Liver (tissue), 8 donors: ENCODE measurements at regions not wholly inside any gene's neighbourhood (a gene's known extent, or its start where the extent isn't known, plus 50 kb on each side); places are given as distances from the start of the nearest gene placed in this dataset.

Experiments used
- DNase-seq: peaks from one replicate; pipeline ENCODE4 v3.0.0-alpha.2; 2017; ENCODE audit warnings: low spot score
- H3K27ac ChIP-seq, 2 donors: one replicate each; pipeline ENCODE4 v1.7.0; 2013; ENCODE audit warnings: inconsistent platforms in 2 of 2, low read length in 2 of 2, control low read depth in 1 of 2, low read depth in 1 of 2, mild to moderate bottlenecking in 1 of 2
- H3K27me3 ChIP-seq, 4 donors: one replicate each; pipeline versions ENCODE4 v1.6.1 to v1.7.0; 2013; ENCODE audit warnings: low read length in 3 of 4, inconsistent platforms in 1 of 4, mild to moderate bottlenecking in 1 of 4, moderate library complexity in 1 of 4; ENCODE audit not compliant: control insufficient read depth in 4 of 4, insufficient read depth in 4 of 4
- H3K36me3 ChIP-seq, 4 donors: one replicate each; pipeline versions ENCODE4 v1.6.1 to v1.7.0; 2013; ENCODE audit warnings: low read length in 3 of 4, mild to moderate bottlenecking in 3 of 4, low read depth in 1 of 4, moderate library complexity in 1 of 4; ENCODE audit not compliant: control insufficient read depth in 4 of 4, insufficient read depth in 3 of 4
- H3K4me1 ChIP-seq, 4 donors: one replicate each; pipeline versions ENCODE4 v1.6.1 to v1.7.0; 2013; ENCODE audit warnings: low read length in 3 of 4, mild to moderate bottlenecking in 3 of 4, moderate library complexity in 1 of 4; ENCODE audit not compliant: control insufficient read depth in 4 of 4, insufficient read depth in 4 of 4
- H3K4me3 ChIP-seq, 3 donors: one replicate each; pipeline versions ENCODE4 v1.6.1 to v1.7.0; 2013; ENCODE audit warnings: low read length in 3 of 3, control low read depth in 1 of 3, low read depth in 1 of 3, mild to moderate bottlenecking in 1 of 3
- H3K9ac ChIP-seq, 2 donors: one replicate each; pipeline ENCODE4 v1.7.0; 2013; ENCODE audit warnings: low read length in 2 of 2, mild to moderate bottlenecking in 2 of 2, moderate library complexity in 2 of 2, control low read depth in 1 of 2, low read depth in 1 of 2
- H3K9me3 ChIP-seq, 4 donors: one replicate each; pipeline versions ENCODE4 v1.6.1 to v1.7.0; 2013; ENCODE audit warnings: low read length in 3 of 4; ENCODE audit not compliant: control insufficient read depth in 4 of 4
- EGR1 ChIP-seq, 2 donors: IDR thresholded peaks; 2 replicates each; pipeline ENCODE4 v1.6.1; 2016 to 2018; ENCODE audit warnings: antibody characterized with exemption in 2 of 2, low read depth in 2 of 2
- GABPA ChIP-seq, 2 donors: IDR thresholded peaks in 1 of 2; conservative IDR thresholded peaks in 1 of 2; 2 replicates each; pipeline ENCODE4 v1.6.1; 2016; ENCODE audit warnings: antibody characterized with exemption in 2 of 2, mild to moderate bottlenecking in 1 of 2, moderate library complexity in 1 of 2
- HNF4A ChIP-seq, 2 donors: conservative IDR thresholded peaks; 2 replicates each; pipeline ENCODE4 v1.6.1; 2016; ENCODE audit warnings: antibody characterized with exemption in 2 of 2, mild to moderate bottlenecking in 2 of 2
- HNF4G ChIP-seq: IDR thresholded peaks from 2 replicates; pipeline ENCODE4 v1.6.1; 2016; ENCODE audit warnings: antibody characterized with exemption
- JUND ChIP-seq, 2 donors: IDR thresholded peaks; 2 replicates each; pipeline ENCODE4 v1.6.1; 2016; ENCODE audit warnings: antibody characterized with exemption in 2 of 2
- RAD21 ChIP-seq, 2 donors: IDR thresholded peaks; 2 replicates each; pipeline ENCODE4 v1.6.1; 2016; ENCODE audit warnings: antibody characterized with exemption in 2 of 2, mild to moderate bottlenecking in 2 of 2
- RXRA ChIP-seq, 2 donors: IDR thresholded peaks; 2 replicates each; pipeline ENCODE4 v1.6.1; 2017 to 2018; ENCODE audit warnings: antibody characterized with exemption in 2 of 2, mild to moderate bottlenecking in 1 of 2
- SP1 ChIP-seq: IDR thresholded peaks from 2 replicates; pipeline ENCODE4 v1.6.1; 2018; ENCODE audit warnings: antibody characterized with exemption, mild to moderate bottlenecking
- YY1 ChIP-seq: IDR thresholded peaks from 2 replicates; pipeline ENCODE4 v1.6.1; 2016; ENCODE audit warnings: antibody characterized with exemption, mild to moderate bottlenecking
- WGBS: extraction: QIAGEN DNeasy Blood & Tissue Kit; methylation state at CpG from one replicate; pipeline ENCODE4 v1.1.7; 2013; 5-methylcytosine and 5-hydroxymethylcytosine counted together
- TF ChIP-seq, protein P1 (sequence below): fragments of 150-350 bp; IDR thresholded peaks from 2 replicates; pipeline ENCODE4 v1.5.1; 2017; ENCODE audit warnings: improper control_type of control experiment, low read depth, low read length; ENCODE audit not compliant: missing input control
- TF ChIP-seq, protein P2 (sequence below): IDR thresholded peaks from 2 replicates; pipeline ENCODE4 v1.6.1; 2016; ENCODE audit warnings: antibody characterized with exemption
- TF ChIP-seq, protein P3 (sequence below): IDR thresholded peaks from 2 replicates; pipeline ENCODE4 v1.6.1; 2016; ENCODE audit warnings: antibody characterized with exemption
- TF ChIP-seq, protein P4 (sequence below): IDR thresholded peaks from 2 replicates; pipeline ENCODE4 v1.6.1; 2016; ENCODE audit warnings: antibody characterized with exemption
- TF ChIP-seq, protein P5 (sequence below): IDR thresholded peaks from 2 replicates; pipeline ENCODE4 v1.6.1; 2016; ENCODE audit warnings: antibody characterized with exemption, mild to moderate bottlenecking
- donor health status: healthy.
- donor health status: healthy.
- donor health status: healthy.
- donor health status: healthy.
- donor health status: healthy.

DNA sequence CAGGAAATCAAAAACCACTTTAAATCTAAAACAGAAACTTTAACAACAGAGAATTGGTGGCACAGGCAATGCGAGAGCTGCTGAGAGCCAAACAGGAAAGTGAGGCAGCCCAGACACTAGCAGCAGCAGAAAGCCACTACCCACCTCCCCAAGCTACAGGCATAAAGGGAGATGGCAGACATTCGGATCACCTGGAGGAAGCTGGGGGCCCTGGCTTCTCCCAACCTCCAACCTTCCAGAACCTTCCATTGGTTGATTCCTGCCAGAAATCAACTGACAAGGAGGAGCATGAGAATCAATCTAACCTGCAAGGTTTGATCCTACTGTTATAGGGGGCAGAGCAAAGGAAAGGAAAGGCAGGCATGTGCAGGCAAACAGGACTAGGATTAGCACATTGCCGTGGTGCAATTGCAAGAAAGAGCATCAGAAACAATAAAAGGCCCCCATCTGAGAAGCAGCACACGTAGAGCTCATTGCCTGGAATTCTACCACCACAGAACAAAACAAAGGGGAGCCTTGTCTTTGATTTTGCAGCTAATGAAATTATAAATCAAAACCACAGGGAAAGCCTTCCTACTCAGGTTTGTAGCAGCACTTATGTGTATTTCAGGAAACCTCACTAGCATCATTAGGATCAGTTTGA is 427.3 kb upstream of the RASGEF1B start:
- Histone ChIP-seq H3K9ac (no peak overlapping the region), H3K27ac (no peak overlapping the region), H3K9me3 (no peaks in the 10 kb centered on the region), H3K4me1 (no peaks in the 10 kb centered on the region), H3K4me3 (no peak overlapping the region), H3K36me3 (no peaks in the 10 kb centered on the region), H3K27me3 (no peaks in the 10 kb centered on the region)
- no peak for DNase-seq
- WGBS: 82% methylated on average over 4 of the region's 4 CpGs
- TF ChIP-seq, protein P1, sequence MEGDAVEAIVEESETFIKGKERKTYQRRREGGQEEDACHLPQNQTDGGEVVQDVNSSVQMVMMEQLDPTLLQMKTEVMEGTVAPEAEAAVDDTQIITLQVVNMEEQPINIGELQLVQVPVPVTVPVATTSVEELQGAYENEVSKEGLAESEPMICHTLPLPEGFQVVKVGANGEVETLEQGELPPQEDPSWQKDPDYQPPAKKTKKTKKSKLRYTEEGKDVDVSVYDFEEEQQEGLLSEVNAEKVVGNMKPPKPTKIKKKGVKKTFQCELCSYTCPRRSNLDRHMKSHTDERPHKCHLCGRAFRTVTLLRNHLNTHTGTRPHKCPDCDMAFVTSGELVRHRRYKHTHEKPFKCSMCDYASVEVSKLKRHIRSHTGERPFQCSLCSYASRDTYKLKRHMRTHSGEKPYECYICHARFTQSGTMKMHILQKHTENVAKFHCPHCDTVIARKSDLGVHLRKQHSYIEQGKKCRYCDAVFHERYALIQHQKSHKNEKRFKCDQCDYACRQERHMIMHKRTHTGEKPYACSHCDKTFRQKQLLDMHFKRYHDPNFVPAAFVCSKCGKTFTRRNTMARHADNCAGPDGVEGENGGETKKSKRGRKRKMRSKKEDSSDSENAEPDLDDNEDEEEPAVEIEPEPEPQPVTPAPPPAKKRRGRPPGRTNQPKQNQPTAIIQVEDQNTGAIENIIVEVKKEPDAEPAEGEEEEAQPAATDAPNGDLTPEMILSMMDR: no peak

DNA sequence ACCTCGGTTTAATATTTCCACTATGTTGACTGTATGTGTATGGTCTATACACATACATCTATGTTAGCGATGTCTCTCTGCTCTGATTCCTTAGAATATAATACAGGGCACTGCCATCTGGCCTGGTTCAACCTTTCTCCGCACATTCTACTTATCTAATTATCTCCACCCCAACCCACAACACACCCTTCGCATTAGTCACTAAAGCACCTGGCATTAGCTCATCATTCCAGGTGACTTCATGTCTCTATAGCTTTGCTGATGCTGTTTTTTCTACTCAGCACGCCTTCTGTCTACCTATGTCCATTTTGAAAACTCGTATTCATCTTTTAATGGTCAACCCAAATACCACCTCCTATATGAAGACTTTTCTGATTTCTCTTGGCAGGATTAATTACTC is 425.2 kb upstream of the RASGEF1B start:
- Histone ChIP-seq H3K36me3 (no peaks in the 10 kb centered on the region), H3K4me1 (no peaks in the 10 kb centered on the region), H3K9me3 (no peaks in the 10 kb centered on the region), H3K4me3 (no peak overlapping the region), H3K27me3 (no peaks in the 10 kb centered on the region), H3K9ac (no peak overlapping the region), H3K27ac (no peak overlapping the region)
- WGBS: 90% methylated on average over 6 of the region's 6 CpGs
- TF ChIP-seq, protein P2, sequence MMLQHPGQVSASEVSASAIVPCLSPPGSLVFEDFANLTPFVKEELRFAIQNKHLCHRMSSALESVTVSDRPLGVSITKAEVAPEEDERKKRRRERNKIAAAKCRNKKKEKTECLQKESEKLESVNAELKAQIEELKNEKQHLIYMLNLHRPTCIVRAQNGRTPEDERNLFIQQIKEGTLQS: no peak
- TF ChIP-seq RAD21 (IDR thresholded peaks at IDR 0.05): no peak
- TF ChIP-seq SP1: no peak
- TF ChIP-seq RXRA (IDR thresholded peaks at IDR 0.05): no peak
- no peak for TF ChIP-seq EGR1 (IDR thresholded peaks at IDR 0.05; ENCODE audit: low read depth in 2 of 2)
- no peak for TF ChIP-seq HNF4A (conservative IDR thresholded peaks at IDR 0.05)
- no peak for TF ChIP-seq HNF4G
- TF ChIP-seq, protein P3, sequence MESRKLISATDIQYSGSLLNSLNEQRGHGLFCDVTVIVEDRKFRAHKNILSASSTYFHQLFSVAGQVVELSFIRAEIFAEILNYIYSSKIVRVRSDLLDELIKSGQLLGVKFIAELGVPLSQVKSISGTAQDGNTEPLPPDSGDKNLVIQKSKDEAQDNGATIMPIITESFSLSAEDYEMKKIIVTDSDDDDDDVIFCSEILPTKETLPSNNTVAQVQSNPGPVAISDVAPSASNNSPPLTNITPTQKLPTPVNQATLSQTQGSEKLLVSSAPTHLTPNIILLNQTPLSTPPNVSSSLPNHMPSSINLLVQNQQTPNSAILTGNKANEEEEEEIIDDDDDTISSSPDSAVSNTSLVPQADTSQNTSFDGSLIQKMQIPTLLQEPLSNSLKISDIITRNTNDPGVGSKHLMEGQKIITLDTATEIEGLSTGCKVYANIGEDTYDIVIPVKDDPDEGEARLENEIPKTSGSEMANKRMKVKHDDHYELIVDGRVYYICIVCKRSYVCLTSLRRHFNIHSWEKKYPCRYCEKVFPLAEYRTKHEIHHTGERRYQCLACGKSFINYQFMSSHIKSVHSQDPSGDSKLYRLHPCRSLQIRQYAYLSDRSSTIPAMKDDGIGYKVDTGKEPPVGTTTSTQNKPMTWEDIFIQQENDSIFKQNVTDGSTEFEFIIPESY: no peak
- TF ChIP-seq, protein P4, sequence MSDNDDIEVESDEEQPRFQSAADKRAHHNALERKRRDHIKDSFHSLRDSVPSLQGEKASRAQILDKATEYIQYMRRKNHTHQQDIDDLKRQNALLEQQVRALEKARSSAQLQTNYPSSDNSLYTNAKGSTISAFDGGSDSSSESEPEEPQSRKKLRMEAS: no peak
- TF ChIP-seq GABPA (IDR thresholded peaks at IDR 0.05 in 1 of 2, conservative IDR thresholded peaks at IDR 0.05 in 1 of 2): no peak
- no peak for TF ChIP-seq JUND (IDR thresholded peaks at IDR 0.05)
- TF ChIP-seq, protein P5, sequence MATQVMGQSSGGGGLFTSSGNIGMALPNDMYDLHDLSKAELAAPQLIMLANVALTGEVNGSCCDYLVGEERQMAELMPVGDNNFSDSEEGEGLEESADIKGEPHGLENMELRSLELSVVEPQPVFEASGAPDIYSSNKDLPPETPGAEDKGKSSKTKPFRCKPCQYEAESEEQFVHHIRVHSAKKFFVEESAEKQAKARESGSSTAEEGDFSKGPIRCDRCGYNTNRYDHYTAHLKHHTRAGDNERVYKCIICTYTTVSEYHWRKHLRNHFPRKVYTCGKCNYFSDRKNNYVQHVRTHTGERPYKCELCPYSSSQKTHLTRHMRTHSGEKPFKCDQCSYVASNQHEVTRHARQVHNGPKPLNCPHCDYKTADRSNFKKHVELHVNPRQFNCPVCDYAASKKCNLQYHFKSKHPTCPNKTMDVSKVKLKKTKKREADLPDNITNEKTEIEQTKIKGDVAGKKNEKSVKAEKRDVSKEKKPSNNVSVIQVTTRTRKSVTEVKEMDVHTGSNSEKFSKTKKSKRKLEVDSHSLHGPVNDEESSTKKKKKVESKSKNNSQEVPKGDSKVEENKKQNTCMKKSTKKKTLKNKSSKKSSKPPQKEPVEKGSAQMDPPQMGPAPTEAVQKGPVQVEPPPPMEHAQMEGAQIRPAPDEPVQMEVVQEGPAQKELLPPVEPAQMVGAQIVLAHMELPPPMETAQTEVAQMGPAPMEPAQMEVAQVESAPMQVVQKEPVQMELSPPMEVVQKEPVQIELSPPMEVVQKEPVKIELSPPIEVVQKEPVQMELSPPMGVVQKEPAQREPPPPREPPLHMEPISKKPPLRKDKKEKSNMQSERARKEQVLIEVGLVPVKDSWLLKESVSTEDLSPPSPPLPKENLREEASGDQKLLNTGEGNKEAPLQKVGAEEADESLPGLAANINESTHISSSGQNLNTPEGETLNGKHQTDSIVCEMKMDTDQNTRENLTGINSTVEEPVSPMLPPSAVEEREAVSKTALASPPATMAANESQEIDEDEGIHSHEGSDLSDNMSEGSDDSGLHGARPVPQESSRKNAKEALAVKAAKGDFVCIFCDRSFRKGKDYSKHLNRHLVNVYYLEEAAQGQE: no peak
- TF ChIP-seq YY1: no peak
- DNase-seq: no peak
